NT2/D1 (cell line): ENCODE measurements at regions not wholly inside any gene's neighbourhood (a gene's known extent, or its start where the extent isn't known, plus 50 kb on each side); places are given as distances from the start of the nearest gene placed in this dataset.

Experiments
- SUZ12 ChIP-seq: IDR thresholded peaks from 2 replicates; pipeline ENCODE4 v1.6.1; 2011; ENCODE audit not compliant: insufficient read length, insufficient read depth; ENCODE audit errors: extremely low read depth
- YY1 ChIP-seq: IDR thresholded peaks from 2 replicates; pipeline ENCODE4 v1.6.1; 2011; ENCODE audit not compliant: insufficient read length, insufficient read depth
- ZNF274 ChIP-seq: IDR thresholded peaks from 2 replicates; pipeline ENCODE4 v1.6.1; 2011; ENCODE audit warnings: mild to moderate bottlenecking, low read depth, low read length

GRCh38 chr6:153392156-153392555 is 261.1 kb upstream of the RGS17 start:
- TF ChIP-seq ZNF274 (no peak), SUZ12 (no peak), YY1 (no peak)
